Right lobe of liver (tissue), 4 donors: ENCODE measurements at regions not wholly inside any gene's neighbourhood (a gene's known extent, or its start where the extent isn't known, plus 50 kb on each side); places are given as distances from the start of the nearest gene placed in this dataset.

ENCODE experiments used
- CTCF ChIP-seq, 4 donors: fragments of 200-600 bp in 3 of 4; fragments of 450-650 bp in 1 of 4; IDR thresholded peaks; one replicate each; pipeline versions ENCODE4 v1.5.1 to v1.8.0; 2016 to 2022; ENCODE audit warnings: antibody characterized with exemption in 4 of 4, mild to moderate bottlenecking in 2 of 4
- POLR2A ChIP-seq: fragments of 450-650 bp; IDR thresholded peaks from one replicate; pipeline ENCODE4 v1.6.1; 2017; ENCODE audit warnings: antibody characterized with exemption, mild to moderate bottlenecking
- donor health status: DM: no; HTN: no; CAD: no.
- donor health status: DM: no; HTN: no; CAD: no.
- donor health status: DM: no; HTN: yes; CAD: no.

GRCh38 chr2:59744436-59744835 is 809.0 kb downstream of the BCL11A start:
- TF ChIP-seq CTCF (IDR thresholded peaks at IDR 0.05) (no peak), POLR2A (no peak)
